ENCODE measurements at regions not wholly inside any gene's neighbourhood (a gene's known extent, or its start where the extent isn't known, plus 50 kb on each side); places are given as distances from the start of the nearest gene placed in this dataset.

- no peak for TF ChIP-seq CTCF (IDR thresholded peaks at IDR 0.05)
- TF ChIP-seq POLR2A (IDR thresholded peaks at IDR 0.05), result no peak
Measured at GRCh38 chr4:20565075-20565721, 135.1 kb upstream of the PACRGL start.
